ENCODE measurements at regions not wholly inside any gene's neighbourhood (a gene's known extent, or its start where the extent isn't known, plus 50 kb on each side); places are given as distances from the start of the nearest gene placed in this dataset.

DNA sequence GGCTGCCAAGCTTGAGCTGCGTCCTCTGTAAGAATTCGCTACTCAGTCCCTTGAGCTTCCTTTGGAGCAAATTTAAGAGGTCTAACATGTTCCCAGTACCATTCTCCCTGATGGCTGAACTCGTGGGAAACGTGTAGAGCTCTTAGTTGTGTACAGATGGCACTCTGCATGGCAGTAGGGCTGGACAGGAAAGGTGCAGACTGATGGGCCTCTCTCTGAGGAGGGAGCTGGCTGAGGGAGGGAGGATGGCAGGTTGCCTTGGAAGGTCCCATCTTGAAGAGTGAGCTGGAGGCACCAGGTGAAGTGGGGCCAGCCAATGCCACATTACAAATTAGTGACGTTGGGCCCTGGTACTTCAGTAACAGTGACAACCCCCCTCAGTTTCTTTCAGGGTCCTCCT lies 495.3 kb downstream of the CCDC171 start:
- no peak overlapping the region for H3K4me3 ChIP-seq (replicated peaks in 1 of 2; ENCODE audit: low read depth in 1 of 2, low read length in 2 of 2)
- H3K9me2 ChIP-seq (ENCODE audit: insufficient read depth): no peaks in the 10 kb centered on the region
- H4K20me1 ChIP-seq (ENCODE audit: insufficient read depth): no peaks in the 10 kb centered on the region
- TF ChIP-seq EGR1 (IDR thresholded peaks at IDR 0.05; ENCODE audit: low read depth) (no peak), EZH2phosphoT487 (IDR thresholded peaks at IDR 0.05; ENCODE audit: borderline replicate concordance) (no peak), YY1 (IDR thresholded peaks at IDR 0.05; ENCODE audit: extremely low read depth, insufficient replicate concordance, low read depth, low read length) (no peak), TCF7L2 (IDR thresholded peaks at IDR 0.05; ENCODE audit: borderline replicate concordance, extremely low read depth, insufficient read depth, insufficient read length) (no peak), CEBPB (IDR thresholded peaks at IDR 0.05; ENCODE audit: low read depth) (no peak), RAD21 (IDR thresholded peaks at IDR 0.05; ENCODE audit: low read depth) (no peak), ZNF274 (IDR thresholded peaks at IDR 0.05; ENCODE audit: low read depth, low read length) (no peak), POLR2AphosphoS5 (IDR thresholded peaks at IDR 0.05; ENCODE audit: low read depth, low read length) (no peak), SIN3A (IDR thresholded peaks at IDR 0.05; ENCODE audit: low read depth) (no peak)
- TF ChIP-seq, protein P1, sequence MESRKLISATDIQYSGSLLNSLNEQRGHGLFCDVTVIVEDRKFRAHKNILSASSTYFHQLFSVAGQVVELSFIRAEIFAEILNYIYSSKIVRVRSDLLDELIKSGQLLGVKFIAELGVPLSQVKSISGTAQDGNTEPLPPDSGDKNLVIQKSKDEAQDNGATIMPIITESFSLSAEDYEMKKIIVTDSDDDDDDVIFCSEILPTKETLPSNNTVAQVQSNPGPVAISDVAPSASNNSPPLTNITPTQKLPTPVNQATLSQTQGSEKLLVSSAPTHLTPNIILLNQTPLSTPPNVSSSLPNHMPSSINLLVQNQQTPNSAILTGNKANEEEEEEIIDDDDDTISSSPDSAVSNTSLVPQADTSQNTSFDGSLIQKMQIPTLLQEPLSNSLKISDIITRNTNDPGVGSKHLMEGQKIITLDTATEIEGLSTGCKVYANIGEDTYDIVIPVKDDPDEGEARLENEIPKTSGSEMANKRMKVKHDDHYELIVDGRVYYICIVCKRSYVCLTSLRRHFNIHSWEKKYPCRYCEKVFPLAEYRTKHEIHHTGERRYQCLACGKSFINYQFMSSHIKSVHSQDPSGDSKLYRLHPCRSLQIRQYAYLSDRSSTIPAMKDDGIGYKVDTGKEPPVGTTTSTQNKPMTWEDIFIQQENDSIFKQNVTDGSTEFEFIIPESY (IDR thresholded peaks at IDR 0.05; ENCODE audit: extremely low read depth, insufficient replicate concordance, low read length): no peak
- TF ChIP-seq, protein P2, sequence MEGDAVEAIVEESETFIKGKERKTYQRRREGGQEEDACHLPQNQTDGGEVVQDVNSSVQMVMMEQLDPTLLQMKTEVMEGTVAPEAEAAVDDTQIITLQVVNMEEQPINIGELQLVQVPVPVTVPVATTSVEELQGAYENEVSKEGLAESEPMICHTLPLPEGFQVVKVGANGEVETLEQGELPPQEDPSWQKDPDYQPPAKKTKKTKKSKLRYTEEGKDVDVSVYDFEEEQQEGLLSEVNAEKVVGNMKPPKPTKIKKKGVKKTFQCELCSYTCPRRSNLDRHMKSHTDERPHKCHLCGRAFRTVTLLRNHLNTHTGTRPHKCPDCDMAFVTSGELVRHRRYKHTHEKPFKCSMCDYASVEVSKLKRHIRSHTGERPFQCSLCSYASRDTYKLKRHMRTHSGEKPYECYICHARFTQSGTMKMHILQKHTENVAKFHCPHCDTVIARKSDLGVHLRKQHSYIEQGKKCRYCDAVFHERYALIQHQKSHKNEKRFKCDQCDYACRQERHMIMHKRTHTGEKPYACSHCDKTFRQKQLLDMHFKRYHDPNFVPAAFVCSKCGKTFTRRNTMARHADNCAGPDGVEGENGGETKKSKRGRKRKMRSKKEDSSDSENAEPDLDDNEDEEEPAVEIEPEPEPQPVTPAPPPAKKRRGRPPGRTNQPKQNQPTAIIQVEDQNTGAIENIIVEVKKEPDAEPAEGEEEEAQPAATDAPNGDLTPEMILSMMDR (IDR thresholded peaks at IDR 0.05 in 2 of 3, conservative IDR thresholded peaks at IDR 0.05 in 1 of 3; ENCODE audit: borderline replicate concordance in 1 of 3, insufficient read depth in 1 of 3, low read depth in 2 of 3, low read length in 2 of 3): no peak
- no peak overlapping the region for H2AFZ ChIP-seq (ENCODE audit: low read depth, low read length, poor library complexity, severe bottlenecking)
- H3K9me3 ChIP-seq (ENCODE audit: control insufficient read depth in 1 of 2, insufficient read depth in 1 of 2, low read depth in 1 of 2, low read length in 2 of 2): no peaks in the 10 kb centered on the region
- no peak overlapping the region for H3K4me2 ChIP-seq (ENCODE audit: low read length)
- H3K79me2 ChIP-seq (ENCODE audit: insufficient read depth, low read length): no peaks in the 10 kb centered on the region
- no peaks in the 10 kb centered on the region for H3K4me1 ChIP-seq (ENCODE audit: control insufficient read depth in 1 of 2, insufficient read depth in 2 of 2, low read length in 2 of 2)
- ChIA-PET CTCF (no interaction called here), RAD21 (ENCODE audit: low non-redundant PET in 1 of 2, low total read pairs in 2 of 2, uncharacterized antibody in 2 of 2, unreplicated experiment in 2 of 2) (no interaction called here), POLR2A (no interaction called here)
- intact Hi-C loops (cut with micrococcal nuclease): loop anchor here (5.0 kb wide), 1 partner anchor 84 kb away; no protein-coding TSS in a partner anchor
- H3K27me3 ChIP-seq (ENCODE audit: insufficient read depth, low read length): no peaks in the 10 kb centered on the region
- no peak overlapping the region for H3K27ac ChIP-seq (ENCODE audit: low read depth, low read length)
- H3K9ac ChIP-seq (ENCODE audit: low read length): no peak overlapping the region
- no TSS peak for BruUV-seq (replicated peaks)
- no peaks in the 10 kb centered on the region for H3K36me3 ChIP-seq (ENCODE audit: control insufficient read depth in 1 of 2, insufficient read depth in 2 of 2, low read length in 2 of 2)
- no peak for ATAC-seq
- DNase-seq (ENCODE audit: low read depth, low spot score): no peak
